ENCODE measurements at regions not wholly inside any gene's neighbourhood (a gene's known extent, or its start where the extent isn't known, plus 50 kb on each side); places are given as distances from the start of the nearest gene placed in this dataset.

DNA sequence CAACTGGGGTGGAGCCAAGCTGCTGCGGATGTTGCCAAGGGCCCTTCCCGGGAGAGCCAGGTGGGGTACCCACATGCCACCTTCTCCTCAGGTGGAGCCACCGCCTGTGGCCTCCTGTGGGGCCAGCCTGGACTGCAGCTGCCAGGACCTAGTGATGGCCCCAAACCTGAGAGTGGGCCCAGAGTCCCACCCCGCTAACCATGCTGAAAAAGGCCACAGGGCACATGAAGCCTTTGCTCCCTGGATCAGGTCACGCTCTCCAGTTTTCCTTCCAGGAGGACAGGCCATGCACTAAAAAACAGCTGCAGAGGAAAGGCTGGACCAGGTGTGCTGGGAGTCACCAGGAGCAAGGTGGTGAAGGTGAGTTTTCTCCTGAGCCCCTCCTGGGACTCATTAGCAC is 73.9 kb upstream of the SLC22A16 start:
- Histone ChIP-seq H2BK5ac (ENCODE audit: low read depth, low read length, poor library complexity, severe bottlenecking) (no peak overlapping the region), H3K9ac (ENCODE audit: low read depth, low read length) (no peak overlapping the region), H4K20me1 (ENCODE audit: insufficient read depth, low read length) (no peaks in the 10 kb centered on the region), H3K14ac (replicated peaks; ENCODE audit: low read depth, low read length) (no peak overlapping the region), H3K36me3 (ENCODE audit: control insufficient read depth, insufficient read depth, low read length) (no peaks in the 10 kb centered on the region), H3K56ac (ENCODE audit: extremely low read depth, insufficient read depth, low read length) (no peak overlapping the region), H3K9me1 (ENCODE audit: insufficient read depth, low read length) (peaks cover 11% of the 10 kb centered on the region), H2BK120ac (ENCODE audit: low read depth, low read length) (no peak overlapping the region), H2AK9ac (replicated peaks; ENCODE audit: low read depth, low read length, poor library complexity) (no peak overlapping the region), H3K4me2 (ENCODE audit: low read depth, low read length) (no peak overlapping the region), H3K27me3 (ENCODE audit: control insufficient read depth, insufficient read depth, low read length) (no peaks in the 10 kb centered on the region), H3K4ac (ENCODE audit: low read depth, low read length) (no peak overlapping the region), H3K9me3 (ENCODE audit: control insufficient read depth, insufficient read depth, low read length) (peaks cover 10% of the 10 kb centered on the region), H3K27ac (ENCODE audit: insufficient read depth, low read length) (no peak overlapping the region), H2AK5ac (ENCODE audit: low read depth, low read length) (no peak overlapping the region), H3K79me1 (ENCODE audit: low read depth in 1 of 2, low read length in 2 of 2) (peaks cover 0 to 7% of the 10 kb centered on the region in 2 experiments; a peak in 1 of 4 replicates), H4K91ac (ENCODE audit: insufficient read depth, low read depth, low read length) (no peak overlapping the region), H2AFZ (replicated peaks; ENCODE audit: low read length, poor library complexity) (no peak overlapping the region), H3K4me3 (ENCODE audit: insufficient read depth, low read depth, low read length) (no peak overlapping the region), H2BK15ac (ENCODE audit: low read depth, low read length) (no peak overlapping the region), H2BK20ac (ENCODE audit: low read depth, low read length) (no peak overlapping the region), H4K8ac (ENCODE audit: low read depth in 2 of 2, low read length in 2 of 2) (no peak overlapping the region), H3K23ac (ENCODE audit: low read depth, low read length) (no peak overlapping the region), H3K18ac (ENCODE audit: low read depth, low read length) (no peak overlapping the region), H3K4me1 (ENCODE audit: control insufficient read depth, insufficient read depth, low read length) (peaks cover 6% of the 10 kb centered on the region), H4K5ac (ENCODE audit: low read depth, low read length) (no peak overlapping the region)
- WGBS, 2 experiments (ENCODE audit: extremely low coverage in 2 of 2, insufficient read length in 1 of 2), result 100% methylated on average over 1 of the region's 5 CpGs; no CpG with 5 or more reads in 1 of the 2 experiments
- POLR2A ChIA-PET (ENCODE audit: unreplicated experiment), result no interaction called here
- no TSS peak for BruUV-seq (replicated peaks)
- ATAC-seq (ENCODE audit: low read depth) (no peak), DNase-seq (no peak)
- intact Hi-C loops (cut with micrococcal nuclease), result no loop called here
- CTCF ChIA-PET, result no interaction called here
- dilution Hi-C loops (cut with HindIII; ENCODE audit: low sequenced_read_pairs, unreplicated experiment), result no loop called here
- in situ Hi-C loops (cut with MboI; ENCODE audit: low sequenced_read_pairs), result no loop called here
- TF ChIP-seq NFE2L2 (IDR thresholded peaks at IDR 0.05; ENCODE audit: low read depth, low read length) (no peak), FOS (IDR thresholded peaks at IDR 0.05; ENCODE audit: low read depth, low read length) (no peak)
